ENCODE measurements at regions not wholly inside any gene's neighbourhood (a gene's known extent, or its start where the extent isn't known, plus 50 kb on each side); places are given as distances from the start of the nearest gene placed in this dataset.

DNA sequence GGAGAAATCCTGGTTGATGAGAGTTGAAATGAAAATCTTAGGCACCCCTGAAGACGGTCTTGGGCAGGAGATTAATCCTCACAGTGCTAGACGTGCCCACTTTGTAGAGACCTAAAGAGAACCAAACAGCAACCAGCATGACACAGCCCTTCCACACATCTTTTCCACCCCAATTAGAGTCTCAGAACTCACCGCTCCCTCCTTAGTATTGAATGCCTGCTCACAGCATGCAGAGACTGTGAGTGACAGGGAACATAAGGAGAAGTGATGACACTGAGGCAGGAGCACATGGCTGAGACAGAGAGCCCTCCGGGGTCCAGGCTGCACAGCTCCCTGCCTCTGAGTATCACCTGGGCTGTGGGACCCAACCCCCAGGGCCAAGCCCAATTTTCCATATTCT is 367.6 kb downstream of the EIPR1 start:
- Histone ChIP-seq H2AFZ (replicated peaks) (peak overlapping the region; percentile 42), H3K4me3 (no peak overlapping the region), H3K79me2 (ENCODE audit: low read depth) (no peaks in the 10 kb centered on the region), H3K4me2 (no peak overlapping the region), H4K20me1 (ENCODE audit: low read depth) (no peaks in the 10 kb centered on the region), H3K9ac (no peak overlapping the region), H3K36me3 (no peaks in the 10 kb centered on the region), H3F3A (ENCODE audit: low read depth) (no peaks in the 10 kb centered on the region), H3K9me3 (ENCODE audit: low read depth) (no peaks in the 10 kb centered on the region), H3K27me3 (no peaks in the 10 kb centered on the region), H3K27ac (no peak overlapping the region), H3K4me1 (no peaks in the 10 kb centered on the region)
- Mint-ChIP-seq H3K4me3 (no peak overlapping the region), H3K27me3 (ENCODE audit: insufficient read depth, low read depth) (no peaks in the 10 kb centered on the region), H3K36me3 (no peaks in the 10 kb centered on the region), H3K4me1 (peaks cover 24% of the 10 kb centered on the region), H3K9me3 (peaks cover 18% of the 10 kb centered on the region), H3K27ac (no peak overlapping the region)
- no peak for TF ChIP-seq EZH2phosphoT487 (IDR thresholded peaks at IDR 0.05)
- no peak for TF ChIP-seq EZH2 (IDR thresholded peaks at IDR 0.05)
- TF ChIP-seq, protein P1, sequence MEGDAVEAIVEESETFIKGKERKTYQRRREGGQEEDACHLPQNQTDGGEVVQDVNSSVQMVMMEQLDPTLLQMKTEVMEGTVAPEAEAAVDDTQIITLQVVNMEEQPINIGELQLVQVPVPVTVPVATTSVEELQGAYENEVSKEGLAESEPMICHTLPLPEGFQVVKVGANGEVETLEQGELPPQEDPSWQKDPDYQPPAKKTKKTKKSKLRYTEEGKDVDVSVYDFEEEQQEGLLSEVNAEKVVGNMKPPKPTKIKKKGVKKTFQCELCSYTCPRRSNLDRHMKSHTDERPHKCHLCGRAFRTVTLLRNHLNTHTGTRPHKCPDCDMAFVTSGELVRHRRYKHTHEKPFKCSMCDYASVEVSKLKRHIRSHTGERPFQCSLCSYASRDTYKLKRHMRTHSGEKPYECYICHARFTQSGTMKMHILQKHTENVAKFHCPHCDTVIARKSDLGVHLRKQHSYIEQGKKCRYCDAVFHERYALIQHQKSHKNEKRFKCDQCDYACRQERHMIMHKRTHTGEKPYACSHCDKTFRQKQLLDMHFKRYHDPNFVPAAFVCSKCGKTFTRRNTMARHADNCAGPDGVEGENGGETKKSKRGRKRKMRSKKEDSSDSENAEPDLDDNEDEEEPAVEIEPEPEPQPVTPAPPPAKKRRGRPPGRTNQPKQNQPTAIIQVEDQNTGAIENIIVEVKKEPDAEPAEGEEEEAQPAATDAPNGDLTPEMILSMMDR (IDR thresholded peaks at IDR 0.05) = no peak
- peak; percentile 20 for DNase-seq (ENCODE audit: low spot score)

DNA sequence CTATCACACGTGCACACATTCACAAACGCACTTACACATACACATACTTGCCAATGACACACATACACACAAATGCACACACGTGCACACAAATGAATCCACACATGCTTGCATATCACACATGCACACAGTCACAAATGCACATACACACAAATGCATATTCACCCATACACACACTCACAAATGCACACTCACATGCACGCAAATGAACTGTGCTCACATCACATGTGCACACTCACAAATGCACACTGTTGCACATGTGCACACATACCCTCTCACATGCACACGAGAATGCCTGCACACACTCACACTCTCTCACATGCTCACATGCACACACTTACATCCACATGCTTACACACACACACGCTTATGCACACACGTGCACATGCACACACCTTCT is 368.1 kb downstream of the EIPR1 start:
- TF ChIP-seq EZH2 (IDR thresholded peaks at IDR 0.05) (no peak), EZH2phosphoT487 (IDR thresholded peaks at IDR 0.05) (no peak)
- TF ChIP-seq, protein P1 (IDR thresholded peaks at IDR 0.05) = no peak
- Mint-ChIP-seq H3K4me3 (no peak overlapping the region), H3K4me1 (peaks cover 24% of the 10 kb centered on the region), H3K27ac (peak overlapping the region; percentile 3), H3K9me3 (peaks cover 18% of the 10 kb centered on the region), H3K27me3 (ENCODE audit: insufficient read depth, low read depth) (no peaks in the 10 kb centered on the region), H3K36me3 (no peaks in the 10 kb centered on the region)
- Histone ChIP-seq H3K27me3 (no peaks in the 10 kb centered on the region), H3K4me2 (no peak overlapping the region), H3K79me2 (ENCODE audit: low read depth) (no peaks in the 10 kb centered on the region), H4K20me1 (ENCODE audit: low read depth) (no peaks in the 10 kb centered on the region), H3K27ac (no peak overlapping the region), H3K4me1 (no peaks in the 10 kb centered on the region), H3K9ac (no peak overlapping the region), H3K9me3 (ENCODE audit: low read depth) (no peaks in the 10 kb centered on the region), H3K4me3 (no peak overlapping the region), H3F3A (ENCODE audit: low read depth) (no peaks in the 10 kb centered on the region), H3K36me3 (no peaks in the 10 kb centered on the region), H2AFZ (replicated peaks) (no peak overlapping the region)
- no peak for DNase-seq (ENCODE audit: low spot score)

DNA sequence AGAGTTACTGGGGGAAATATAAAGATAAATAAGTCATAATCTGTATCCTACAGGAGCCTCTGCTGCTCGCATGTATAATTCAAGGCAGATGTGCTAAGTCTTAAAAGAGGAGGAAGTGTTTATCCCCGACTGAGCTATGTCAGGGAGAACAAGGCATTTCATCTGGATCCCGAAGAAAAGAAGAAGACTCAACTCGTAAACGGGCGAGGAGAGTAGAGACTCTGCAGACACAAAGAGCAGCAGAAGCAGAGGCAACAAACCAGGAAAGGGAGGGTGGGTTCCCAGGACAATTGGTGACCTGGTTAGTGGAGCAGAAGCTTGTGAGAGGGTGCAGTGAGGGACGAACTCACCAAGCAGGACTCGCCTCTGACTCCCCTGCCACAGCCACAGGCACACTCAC is 368.6 kb downstream of the EIPR1 start:
- Mint-ChIP-seq H3K27me3 (ENCODE audit: insufficient read depth, low read depth) (no peaks in the 10 kb centered on the region), H3K9me3 (peaks cover 17% of the 10 kb centered on the region), H3K36me3 (no peaks in the 10 kb centered on the region), H3K27ac (no peak overlapping the region), H3K4me1 (peaks cover 24% of the 10 kb centered on the region), H3K4me3 (no peak overlapping the region)
- Histone ChIP-seq H3F3A (ENCODE audit: low read depth) (no peaks in the 10 kb centered on the region), H3K9ac (no peak overlapping the region), H3K36me3 (no peaks in the 10 kb centered on the region), H3K4me1 (no peaks in the 10 kb centered on the region), H3K79me2 (ENCODE audit: low read depth) (no peaks in the 10 kb centered on the region), H3K27ac (no peak overlapping the region), H3K4me3 (no peak overlapping the region), H3K4me2 (no peak overlapping the region), H2AFZ (replicated peaks) (no peak overlapping the region), H3K27me3 (no peaks in the 10 kb centered on the region), H4K20me1 (ENCODE audit: low read depth) (no peaks in the 10 kb centered on the region), H3K9me3 (ENCODE audit: low read depth) (no peaks in the 10 kb centered on the region)
- TF ChIP-seq EZH2 (IDR thresholded peaks at IDR 0.05) (no peak), EZH2phosphoT487 (IDR thresholded peaks at IDR 0.05) (no peak)
- TF ChIP-seq, protein P1 (IDR thresholded peaks at IDR 0.05) = no peak
- no peak for DNase-seq (ENCODE audit: low spot score)
